Left forelimb (tissue), 1 donor: ENCODE measurements at regions not wholly inside any gene's neighbourhood (a gene's known extent, or its start where the extent isn't known, plus 50 kb on each side); places are given as distances from the start of the nearest gene placed in this dataset.

Experiments
- DNase-seq: peaks from one replicate; pipeline ENCODE4 v3.0.0-alpha.2; 2018; ENCODE audit warnings: low spot score

DNA sequence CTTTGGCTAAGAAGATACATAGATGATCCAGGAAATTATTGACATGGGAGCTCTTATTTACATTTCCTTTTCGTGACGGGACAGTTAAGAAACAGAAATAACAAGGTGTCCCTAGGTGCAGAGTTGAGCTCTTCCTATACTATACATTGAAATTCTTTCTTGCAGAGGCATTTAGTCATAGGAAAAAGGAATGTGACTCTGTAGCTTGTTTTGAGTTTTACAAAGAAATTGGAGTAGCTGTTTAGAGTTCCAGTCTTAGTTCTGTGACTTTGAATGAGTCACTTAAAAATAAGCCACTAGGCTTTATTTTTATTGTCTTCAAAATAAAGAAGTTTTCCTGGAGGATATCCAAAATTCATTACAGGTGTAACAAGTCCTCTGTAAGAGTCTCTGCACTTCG is 723.5 kb upstream of the SGO1 start:
- no peak for DNase-seq

DNA sequence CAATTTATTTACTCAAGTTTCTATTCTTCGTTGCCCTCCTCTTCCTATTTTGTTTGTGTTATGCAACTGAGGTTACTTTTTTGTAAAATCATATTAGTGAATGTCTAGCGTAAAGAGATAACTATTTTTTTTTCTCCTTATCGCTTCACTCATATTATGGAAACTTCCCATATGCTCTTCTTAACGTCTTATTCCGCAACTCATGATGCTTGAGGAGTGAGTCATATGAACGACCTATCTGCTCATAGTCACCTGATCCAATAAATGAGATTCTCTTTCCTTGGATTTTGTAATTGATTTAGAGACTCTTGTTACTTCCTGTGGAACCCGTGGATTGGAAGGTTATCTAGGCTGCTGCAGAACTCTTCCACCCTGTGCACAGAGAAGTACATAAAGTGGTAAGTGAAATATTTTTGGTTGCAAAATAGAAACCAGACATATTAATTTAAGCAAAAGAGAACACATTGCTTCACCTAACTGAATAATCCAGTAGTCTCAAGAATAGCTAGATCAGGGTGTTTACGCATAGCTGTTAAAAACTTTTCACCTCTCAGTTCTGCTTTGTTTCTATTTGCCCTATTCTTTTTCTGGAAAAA is 719.3 kb upstream of the SGO1 start:
- no peak for DNase-seq

DNA sequence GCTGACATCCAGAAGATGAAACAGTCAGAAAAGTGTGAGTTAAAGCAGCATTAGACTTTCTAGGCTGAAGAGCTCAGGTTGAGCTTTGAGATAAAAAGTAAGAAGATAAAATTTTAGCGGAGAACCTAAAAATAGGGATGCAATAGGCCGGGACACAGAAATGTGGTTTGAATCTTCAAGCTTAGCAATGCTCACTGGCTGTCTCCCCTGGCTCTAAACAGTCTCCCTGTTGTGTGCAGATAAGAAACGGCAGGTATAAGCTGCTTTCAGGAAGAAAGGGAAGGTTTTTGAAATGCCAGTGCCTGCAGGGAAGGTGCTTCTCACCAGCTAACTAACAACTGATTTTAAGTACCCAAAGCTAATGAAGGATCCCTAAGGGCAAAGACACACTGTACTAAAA is 718.7 kb upstream of the SGO1 start:
- no peak for DNase-seq

GRCh38 chr3:20898962-20899361 is 713.0 kb upstream of the SGO1 start:
- DNase-seq, result no peak

GRCh38 chr3:20890111-20890519 is 704.1 kb upstream of the SGO1 start:
- no peak for DNase-seq

DNA sequence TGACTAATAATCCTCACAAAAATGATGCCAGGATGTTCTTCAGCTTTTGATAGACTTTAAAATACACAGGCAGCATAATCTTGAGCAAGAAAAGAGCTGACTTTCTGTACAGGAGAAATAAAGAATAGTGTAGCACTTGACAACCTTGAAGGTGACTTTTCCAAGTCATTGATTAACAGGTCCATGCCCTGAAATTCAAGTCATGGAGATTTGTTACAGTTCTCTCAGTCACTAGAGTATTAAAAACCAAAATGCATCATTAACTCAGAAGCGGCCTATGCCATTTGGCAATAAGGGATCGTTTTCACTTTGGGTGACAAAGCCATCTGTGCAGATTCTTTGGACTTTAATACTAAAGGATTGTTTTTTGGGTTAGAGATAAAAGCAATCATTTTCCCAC is 692.7 kb upstream of the SGO1 start:
- DNase-seq, result no peak

DNA sequence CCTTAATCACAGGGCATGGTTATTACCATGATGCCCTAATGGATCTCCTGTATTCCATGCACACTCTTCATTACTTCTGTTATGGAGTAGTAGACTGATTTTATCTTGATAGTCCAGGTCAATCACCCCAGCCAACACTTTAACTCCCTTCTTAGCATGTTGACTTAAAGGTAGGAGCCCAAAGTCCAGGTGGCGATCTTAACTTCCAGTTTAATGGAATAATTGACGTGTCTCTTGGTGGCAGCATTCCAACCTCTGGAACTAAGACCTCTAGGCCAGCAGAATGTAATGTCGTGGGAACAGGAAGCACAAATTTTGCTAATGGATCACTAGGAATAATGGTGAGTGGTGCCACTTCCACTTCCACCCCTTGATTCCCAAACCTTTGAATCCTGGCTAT is 687.2 kb upstream of the SGO1 start:
- DNase-seq, result no peak

DNA sequence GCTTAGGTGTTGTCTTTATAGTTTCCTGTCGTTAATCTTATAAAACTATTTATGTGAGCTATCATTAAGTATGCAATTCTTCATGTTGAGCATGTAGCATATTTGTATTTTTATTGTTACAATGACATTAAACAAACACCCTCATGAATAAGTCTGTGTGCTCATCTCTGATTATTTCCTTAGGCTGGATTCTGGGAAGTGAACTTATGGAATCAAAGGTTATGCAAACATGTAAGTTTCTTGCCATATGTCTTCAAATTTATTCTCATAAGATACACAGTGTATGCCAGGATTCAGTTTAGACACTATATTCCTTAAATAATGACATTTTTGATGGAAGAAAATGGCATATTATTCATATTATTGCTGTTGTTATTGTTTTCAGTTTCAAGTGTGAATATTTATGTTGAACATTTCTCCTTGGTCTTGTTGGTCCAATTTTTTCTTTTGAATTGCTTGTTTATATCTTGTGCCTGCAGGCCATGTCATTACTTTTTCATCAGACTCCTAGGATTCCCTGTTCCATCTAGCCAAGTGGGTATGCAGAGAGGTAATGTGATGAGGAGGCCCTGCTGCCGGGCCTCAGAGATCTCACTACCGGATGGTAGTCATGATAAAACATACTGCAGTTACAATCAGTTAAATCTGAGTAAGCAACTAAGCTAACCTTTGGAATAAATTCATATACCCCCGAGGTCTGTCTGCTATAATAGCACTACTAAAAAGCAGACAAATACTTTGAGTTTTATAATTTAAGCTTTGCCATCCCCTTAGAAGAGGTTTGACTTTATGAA is 684.3 kb upstream of the SGO1 start:
- DNase-seq, result no peak

DNA sequence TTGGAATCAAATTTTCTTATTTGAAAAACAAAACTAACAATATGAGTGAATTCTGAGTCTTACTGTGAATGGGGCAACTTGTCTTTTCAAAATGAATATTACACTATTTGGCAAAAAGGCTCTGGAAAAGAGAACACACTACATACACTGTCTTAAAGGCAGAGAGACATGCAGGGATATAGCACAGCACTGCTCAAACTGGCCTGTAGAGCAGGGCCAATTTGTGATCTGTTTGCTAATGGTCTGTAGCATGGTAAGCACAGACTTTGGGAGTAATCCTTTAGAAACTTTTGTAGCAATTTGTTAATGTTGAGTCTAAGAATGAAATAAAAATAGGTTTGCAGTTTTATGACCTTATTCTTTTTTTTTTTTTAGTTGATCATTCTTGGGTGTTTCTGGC is 679.8 kb upstream of the SGO1 start:
- DNase-seq, result no peak

DNA sequence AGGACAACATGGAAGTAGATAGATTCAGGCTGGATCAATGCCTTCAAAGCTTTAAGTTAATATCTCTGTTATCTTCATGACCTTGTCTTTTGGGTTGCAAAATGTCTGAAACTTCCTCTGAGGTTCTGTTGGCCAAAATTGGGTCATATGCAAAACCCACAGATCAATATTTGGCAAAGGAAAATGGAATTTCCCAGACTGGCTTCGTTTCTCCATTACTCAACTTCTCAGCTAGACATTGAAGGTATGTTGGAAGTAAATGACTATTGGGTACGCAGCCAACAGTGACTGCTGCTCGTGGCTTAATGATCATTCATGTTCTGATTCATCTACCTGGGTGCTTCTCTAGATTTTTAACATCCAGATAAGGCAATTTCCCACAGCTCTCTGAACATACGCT is 675.4 kb upstream of the SGO1 start:
- no peak for DNase-seq

- DNase-seq, result no peak
These were observed 671.6 kb upstream of the SGO1 start for GRCh38 chr3:20857636-20858035.

DNA sequence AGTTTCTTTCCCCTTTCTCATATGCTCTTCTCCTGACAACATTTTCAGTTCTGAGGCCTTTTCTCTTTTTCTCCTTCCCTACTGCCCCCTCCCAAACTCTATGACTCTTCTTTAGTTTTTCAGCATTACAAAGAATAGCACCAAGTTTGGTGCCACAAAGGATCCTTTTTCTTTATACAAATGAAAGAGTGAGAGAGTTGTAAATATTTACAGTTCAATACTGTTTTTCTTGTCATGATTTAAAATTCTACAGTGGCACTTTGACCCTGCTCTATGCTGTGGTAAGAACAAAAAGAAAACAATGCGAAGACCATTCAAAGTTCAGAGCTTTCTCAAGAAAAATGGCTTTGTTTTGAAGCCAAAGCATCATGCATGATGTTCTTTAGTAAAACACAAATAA is 667.9 kb upstream of the SGO1 start:
- DNase-seq, result no peak

DNA sequence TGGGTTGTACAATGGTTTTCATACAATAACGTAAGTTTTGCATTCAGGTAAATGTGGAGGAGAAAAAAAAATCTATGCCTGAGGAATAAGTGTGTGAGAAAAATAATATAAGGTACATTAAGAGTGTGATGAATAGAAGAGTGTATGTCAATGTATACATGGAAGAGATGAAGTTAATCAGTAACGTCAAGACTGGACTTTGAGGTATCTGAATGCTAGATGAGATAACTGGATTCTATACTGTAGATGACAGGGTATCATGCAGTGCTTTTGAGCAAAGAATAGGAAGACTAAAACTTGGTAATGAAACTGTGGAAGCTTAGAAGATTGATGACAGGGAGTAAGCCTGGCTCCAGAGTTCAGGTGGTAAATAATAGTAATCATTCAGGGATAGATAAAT is 666.7 kb upstream of the SGO1 start:
- DNase-seq, result no peak

- no peak for DNase-seq
These were observed 664.0 kb upstream of the SGO1 start for GRCh38 chr3:20849975-20850374.

DNA sequence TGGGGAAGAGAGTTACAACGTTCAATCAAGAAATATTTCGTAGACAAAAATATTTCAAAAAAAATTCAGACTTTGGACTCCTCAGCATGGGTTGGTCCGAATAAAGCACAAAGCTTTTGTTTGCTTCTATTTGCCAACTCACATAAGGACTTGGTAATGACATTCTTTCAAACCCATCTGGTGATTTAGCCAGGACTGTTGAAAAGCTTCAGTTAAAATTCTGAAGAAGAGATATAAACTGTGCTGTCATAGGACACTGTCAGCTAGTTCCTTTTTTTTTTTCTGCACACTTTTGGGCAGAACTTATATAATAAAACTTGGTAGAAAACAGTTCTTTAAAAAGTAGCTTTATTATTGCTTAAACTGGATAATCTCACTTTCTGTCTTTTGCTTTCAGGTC is 660.8 kb upstream of the SGO1 start:
- DNase-seq, result no peak

- DNase-seq, result no peak
These were observed 660.1 kb upstream of the SGO1 start for GRCh38 chr3:20846066-20846465.

DNA sequence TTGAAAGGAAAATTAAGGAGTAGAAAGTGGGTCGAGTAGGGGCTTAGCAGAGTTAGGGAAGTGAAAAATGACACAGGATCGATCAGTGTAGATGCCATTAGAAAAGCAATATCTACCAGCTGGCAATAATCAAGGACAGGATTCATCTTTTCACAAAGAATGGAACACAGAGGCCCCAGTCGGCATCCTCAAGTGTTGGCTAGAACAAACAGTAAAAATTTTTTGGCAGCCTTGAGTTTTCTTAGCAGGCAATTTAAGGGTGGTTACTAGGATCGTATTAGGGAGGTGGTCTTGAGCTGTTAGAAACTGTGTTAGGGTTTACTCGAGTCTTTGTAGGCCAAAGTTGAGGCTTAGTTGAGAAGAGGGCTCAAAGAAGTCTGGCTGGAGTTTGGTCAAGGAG is 658.8 kb upstream of the SGO1 start:
- no peak for DNase-seq

GRCh38 chr3:20842594-20843436 is 656.8 kb upstream of the SGO1 start:
- no peak for DNase-seq

- no peak for DNase-seq
These were observed 656.0 kb upstream of the SGO1 start for GRCh38 chr3:20842002-20842401.

GRCh38 chr3:20837676-20838302 is 651.8 kb upstream of the SGO1 start:
- no peak for DNase-seq

DNA sequence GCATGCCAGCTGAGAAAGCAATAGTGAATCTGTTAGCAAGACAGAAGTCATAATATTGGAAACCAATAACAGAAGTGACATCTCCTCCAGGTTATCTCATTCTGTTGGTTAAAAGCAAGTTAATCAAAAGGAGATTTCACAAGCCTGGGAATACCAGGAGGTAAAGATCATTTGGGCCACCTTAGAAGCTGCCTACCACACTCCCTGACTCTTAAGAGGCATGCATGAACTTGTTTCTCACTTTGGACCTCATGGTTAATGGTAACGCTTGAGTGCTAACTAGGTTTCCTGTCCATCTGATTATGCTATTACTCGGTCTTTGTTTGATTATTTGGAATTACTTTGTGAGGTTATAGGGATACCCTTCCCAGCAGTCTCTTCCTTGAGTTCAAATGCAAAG is 650.8 kb upstream of the SGO1 start:
- no peak for DNase-seq

DNA sequence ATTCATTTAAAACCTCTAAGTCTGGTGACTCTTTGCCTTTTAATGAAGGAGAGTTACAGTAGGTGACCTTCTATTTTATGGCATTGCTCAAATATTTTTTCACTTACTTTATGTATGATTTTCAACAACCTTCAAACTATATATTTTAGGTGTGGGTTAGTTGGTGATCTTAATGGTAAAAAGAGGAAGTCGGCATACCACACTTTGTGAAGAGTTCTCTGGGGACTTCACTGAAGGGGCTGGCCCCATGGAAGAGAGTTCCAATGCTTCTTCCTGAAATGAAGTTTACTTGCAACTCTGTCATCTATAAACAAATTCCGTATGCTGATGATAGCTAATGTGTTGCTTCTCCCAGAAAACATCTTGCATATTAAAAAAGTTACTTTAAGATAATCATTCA is 647.0 kb upstream of the SGO1 start:
- no peak for DNase-seq

- DNase-seq, result no peak
These were observed 636.2 kb upstream of the SGO1 start for GRCh38 chr3:20822251-20822650.
